Tibial nerve (tissue), 4 donors: ENCODE measurements at regions not wholly inside any gene's neighbourhood (a gene's known extent, or its start where the extent isn't known, plus 50 kb on each side); places are given as distances from the start of the nearest gene placed in this dataset.

ENCODE experiments used
- DNase-seq, 2 donors: peaks; one replicate each; pipeline ENCODE4 v3.0.0-alpha.2; 2019; ENCODE audit warnings: low spot score in 2 of 2
- H3K27ac ChIP-seq, 4 donors: fragments of 200-600 bp; sonication (generic) in 3 of 4; one replicate each; pipeline ENCODE4 v1.5.1; 2017 to 2019; ENCODE audit warnings: mild to moderate bottlenecking in 1 of 4
- H3K27me3 ChIP-seq, 2 donors: fragments of 200-600 bp; sonication (generic) in 1 of 2; one replicate each; pipeline versions ENCODE4 v1.5.1 to v1.6.0; 2017 to 2019
- H3K36me3 ChIP-seq, 3 donors: fragments of 200-600 bp; sonication (generic); one replicate each; pipeline ENCODE4 v1.5.1; 2018 to 2019
- H3K4me1 ChIP-seq, 4 donors: fragments of 200-600 bp; sonication (generic) in 3 of 4; one replicate each; pipeline ENCODE4 v1.5.1; 2017 to 2019
- H3K4me3 ChIP-seq, 4 donors: fragments of 200-600 bp; sonication (generic) in 3 of 4; one replicate each; pipeline ENCODE4 v1.5.1; 2017 to 2019; ENCODE audit warnings: mild to moderate bottlenecking in 1 of 4, moderate library complexity in 1 of 4
- H3K9me3 ChIP-seq, 4 donors: fragments of 200-600 bp; sonication (generic) in 3 of 4; one replicate each; pipeline ENCODE4 v1.5.1; 2017 to 2019
- EP300 ChIP-seq, 2 donors: sonication (generic); formaldehyde crosslinking; IDR thresholded peaks; one replicate each; pipeline ENCODE4 v1.6.1; 2017; ENCODE audit warnings: antibody characterized with exemption in 2 of 2, mild to moderate bottlenecking in 1 of 2
- POLR2A ChIP-seq, 2 donors: fragments of 450-650 bp; IDR thresholded peaks; one replicate each; pipeline ENCODE4 v1.6.1; 2017; ENCODE audit warnings: antibody characterized with exemption in 2 of 2, mild to moderate bottlenecking in 2 of 2, moderate library complexity in 2 of 2
- WGBS, 2 donors: methylation state at CpG; one replicate each; pipeline ENCODE4 v1.1.5; 2018; 5-methylcytosine and 5-hydroxymethylcytosine counted together
- TF ChIP-seq, protein P1 (sequence below), 5 experiments: fragments of 200-600 bp in 3 of 5; fragments of 450-650 bp in 2 of 5; sonication (generic) in 3 of 5; IDR thresholded peaks; one replicate each; pipeline ENCODE4 v1.5.1; 2016 to 2019; ENCODE audit warnings: antibody characterized with exemption in 5 of 5, mild to moderate bottlenecking in 3 of 5, moderate library complexity in 2 of 5

- 89% methylated on average over 4 of the region's 4 CpGs; no CpG with 5 or more reads in 1 of the 2 donors for WGBS, 2 donors
Measured at GRCh38 chrY:8064500-8064899, 1152.9 kb upstream of the AMELY start.

GRCh38 chrY:8063973-8064372 is 1152.4 kb upstream of the AMELY start:
- no peak for TF ChIP-seq EP300 (IDR thresholded peaks at IDR 0.05)
- TF ChIP-seq POLR2A (IDR thresholded peaks at IDR 0.05): no peak
- TF ChIP-seq, protein P1, sequence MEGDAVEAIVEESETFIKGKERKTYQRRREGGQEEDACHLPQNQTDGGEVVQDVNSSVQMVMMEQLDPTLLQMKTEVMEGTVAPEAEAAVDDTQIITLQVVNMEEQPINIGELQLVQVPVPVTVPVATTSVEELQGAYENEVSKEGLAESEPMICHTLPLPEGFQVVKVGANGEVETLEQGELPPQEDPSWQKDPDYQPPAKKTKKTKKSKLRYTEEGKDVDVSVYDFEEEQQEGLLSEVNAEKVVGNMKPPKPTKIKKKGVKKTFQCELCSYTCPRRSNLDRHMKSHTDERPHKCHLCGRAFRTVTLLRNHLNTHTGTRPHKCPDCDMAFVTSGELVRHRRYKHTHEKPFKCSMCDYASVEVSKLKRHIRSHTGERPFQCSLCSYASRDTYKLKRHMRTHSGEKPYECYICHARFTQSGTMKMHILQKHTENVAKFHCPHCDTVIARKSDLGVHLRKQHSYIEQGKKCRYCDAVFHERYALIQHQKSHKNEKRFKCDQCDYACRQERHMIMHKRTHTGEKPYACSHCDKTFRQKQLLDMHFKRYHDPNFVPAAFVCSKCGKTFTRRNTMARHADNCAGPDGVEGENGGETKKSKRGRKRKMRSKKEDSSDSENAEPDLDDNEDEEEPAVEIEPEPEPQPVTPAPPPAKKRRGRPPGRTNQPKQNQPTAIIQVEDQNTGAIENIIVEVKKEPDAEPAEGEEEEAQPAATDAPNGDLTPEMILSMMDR (IDR thresholded peaks at IDR 0.05): no peak
- H3K27me3 ChIP-seq: no peaks in the 10 kb centered on the region
- WGBS, 2 donors: 100% methylated on average over 2 of the region's 2 CpGs; no CpG with 5 or more reads in 1 of the 2 donors
- H3K27ac ChIP-seq: no peak overlapping the region
- no peaks in the 10 kb centered on the region for H3K9me3 ChIP-seq
- DNase-seq: no peak
- H3K36me3 ChIP-seq: no peaks in the 10 kb centered on the region
- H3K4me1 ChIP-seq: no peaks in the 10 kb centered on the region
- no peak overlapping the region for H3K4me3 ChIP-seq

More at GRCh38 chrY:8064500-8064899, 1152.9 kb upstream of the AMELY start:
- TF ChIP-seq POLR2A (IDR thresholded peaks at IDR 0.05) (no peak), EP300 (IDR thresholded peaks at IDR 0.05) (no peak)
- TF ChIP-seq, protein P1 (IDR thresholded peaks at IDR 0.05): no peak
- H3K27me3 ChIP-seq: no peaks in the 10 kb centered on the region
- no peak overlapping the region for H3K4me3 ChIP-seq
- no peaks in the 10 kb centered on the region for H3K36me3 ChIP-seq
- no peak for DNase-seq
- no peak overlapping the region for H3K27ac ChIP-seq
- no peaks in the 10 kb centered on the region for H3K4me1 ChIP-seq
- H3K9me3 ChIP-seq: no peaks in the 10 kb centered on the region

DNA sequence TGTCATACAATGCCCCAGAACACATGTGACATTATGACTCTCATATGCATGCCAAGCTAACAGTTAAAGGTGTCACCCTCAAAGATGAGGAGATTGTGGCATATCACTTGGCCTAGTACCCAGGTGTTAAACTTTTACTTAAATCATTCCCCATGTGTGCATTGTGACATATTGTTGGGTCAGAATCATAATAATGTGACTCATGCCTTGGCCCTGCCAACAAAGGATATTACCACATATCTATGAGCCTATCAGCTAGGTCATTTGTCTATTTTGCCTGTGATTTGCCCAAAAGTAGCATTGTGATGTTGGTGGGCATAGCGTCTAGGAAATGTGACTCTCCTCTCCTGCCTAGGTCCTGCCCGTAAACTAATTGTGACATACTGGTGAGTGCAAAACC is 1147.1 kb upstream of the AMELY start:
- Histone ChIP-seq H3K4me1 (no peaks in the 10 kb centered on the region), H3K27me3 (no peaks in the 10 kb centered on the region), H3K4me3 (no peak overlapping the region), H3K9me3 (peaks cover 0 to 3% (median 0%) of the 10 kb centered on the region in 4 donors), H3K27ac (no peak overlapping the region), H3K36me3 (no peaks in the 10 kb centered on the region)
- TF ChIP-seq EP300 (IDR thresholded peaks at IDR 0.05) (no peak), POLR2A (IDR thresholded peaks at IDR 0.05) (no peak)
- TF ChIP-seq, protein P1 (IDR thresholded peaks at IDR 0.05): no peak
- DNase-seq: no peak
- 93% methylated on average over 2 of the region's 2 CpGs; no CpG with 5 or more reads in 1 of the 2 donors for WGBS, 2 donors

- Histone ChIP-seq H3K4me3 (no peak overlapping the region), H3K27ac (no peak overlapping the region), H3K27me3 (no peaks in the 10 kb centered on the region), H3K9me3 (peaks cover 0 to 4% (median 0%) of the 10 kb centered on the region in 4 donors), H3K4me1 (no peaks in the 10 kb centered on the region), H3K36me3 (no peaks in the 10 kb centered on the region)
- no peak for TF ChIP-seq EP300 (IDR thresholded peaks at IDR 0.05)
- TF ChIP-seq, protein P1 (IDR thresholded peaks at IDR 0.05): no peak
- no peak for TF ChIP-seq POLR2A (IDR thresholded peaks at IDR 0.05)
- WGBS, 2 donors: no CpG with 5 or more reads among the region's 1 CpG
- no peak for DNase-seq
Measured at GRCh38 chrY:8051340-8051739, 1139.8 kb upstream of the AMELY start.

- DNase-seq: no peak
- H3K27me3 ChIP-seq: no peaks in the 10 kb centered on the region
- 100% methylated on average over 1 of the region's 1 CpG; no CpG with 5 or more reads in 1 of the 2 donors for WGBS, 2 donors
- no peak overlapping the region for H3K4me3 ChIP-seq
- H3K9me3 ChIP-seq: no peaks in the 10 kb centered on the region
- no peak overlapping the region for H3K27ac ChIP-seq
- H3K36me3 ChIP-seq: no peaks in the 10 kb centered on the region
- no peaks in the 10 kb centered on the region for H3K4me1 ChIP-seq
- TF ChIP-seq EP300 (IDR thresholded peaks at IDR 0.05) (no peak), POLR2A (IDR thresholded peaks at IDR 0.05) (no peak)
- TF ChIP-seq, protein P1 (IDR thresholded peaks at IDR 0.05): no peak
Measured at GRCh38 chrY:8041238-8041637, 1129.7 kb upstream of the AMELY start.
